Left kidney (tissue), 1 donor: ENCODE measurements at regions not wholly inside any gene's neighbourhood (a gene's known extent, or its start where the extent isn't known, plus 50 kb on each side); places are given as distances from the start of the nearest gene placed in this dataset.

Source experiments
- DNase-seq: peaks from one replicate; pipeline ENCODE4 v3.0.0-alpha.2; 2013

DNA sequence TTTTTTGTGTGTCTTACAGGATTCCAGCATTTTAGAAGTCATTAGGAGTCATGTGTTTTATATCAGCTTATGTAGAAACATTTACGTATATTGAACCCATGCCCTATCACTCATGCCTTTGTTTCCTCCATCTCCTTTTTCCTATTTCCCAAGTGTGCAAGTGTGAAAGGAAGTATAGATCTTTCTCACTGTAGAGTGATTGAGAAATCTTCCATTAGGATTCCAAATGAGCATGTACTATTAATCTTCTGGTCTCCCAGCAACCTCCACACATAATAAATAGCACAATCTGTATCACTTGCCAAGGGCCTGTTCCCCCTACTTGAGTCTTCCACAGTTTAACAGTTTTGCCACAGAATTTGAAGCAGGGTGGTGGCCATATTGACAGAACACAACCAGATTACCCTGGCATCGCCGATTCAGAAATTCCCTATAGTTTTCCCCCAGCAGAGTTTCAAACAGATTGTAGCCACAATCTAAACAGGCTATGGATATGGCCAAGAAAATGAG, 1052.8 kb downstream of the TTLL7 start:
- DNase-seq: no peak

- no peak for DNase-seq
Observed at GRCh38 chr1:82944822-82945221, 1054.1 kb downstream of the TTLL7 start.

DNA sequence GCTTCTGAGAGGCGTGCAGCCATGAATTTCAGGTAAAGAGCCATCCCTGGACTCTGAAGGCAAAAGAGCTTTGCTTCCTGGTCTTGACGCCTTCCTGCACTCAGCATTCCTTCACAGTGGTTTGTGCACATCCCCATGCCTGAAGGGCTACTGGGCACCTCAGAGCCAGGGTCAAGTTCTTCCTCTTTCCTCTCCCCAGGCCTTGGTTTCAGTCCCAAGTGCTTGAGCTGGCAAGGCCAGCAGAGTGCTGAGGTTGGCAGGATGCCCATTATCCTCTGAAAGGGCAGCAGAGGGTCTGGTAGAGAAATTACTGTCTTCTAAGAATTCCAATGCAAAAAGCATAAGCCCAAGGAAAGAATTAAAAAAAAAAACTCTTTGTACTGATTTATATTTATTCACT, 1064.9 kb downstream of the TTLL7 start:
- no peak for DNase-seq

GRCh38 chr1:82932727-82933126, 1066.2 kb downstream of the TTLL7 start:
- DNase-seq: no peak

DNA sequence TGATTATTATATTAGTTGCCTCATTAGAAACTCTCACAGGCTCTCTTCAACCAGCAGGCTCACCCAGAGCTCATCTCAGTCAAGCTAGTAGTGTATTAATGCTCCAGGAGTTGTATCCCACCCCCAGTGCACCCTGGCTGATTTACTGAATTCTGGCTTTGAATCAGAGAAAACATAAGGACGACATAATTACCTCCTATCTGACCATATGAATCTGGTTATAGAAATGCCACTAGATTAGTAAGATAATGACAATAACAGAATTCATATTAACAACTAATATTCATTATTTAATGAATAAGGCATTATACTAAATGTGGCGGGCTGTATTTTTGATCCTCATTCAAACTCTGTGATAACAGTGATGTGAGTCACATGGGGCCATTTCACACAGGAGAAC, 1066.7 kb downstream of the TTLL7 start:
- no peak for DNase-seq

DNA sequence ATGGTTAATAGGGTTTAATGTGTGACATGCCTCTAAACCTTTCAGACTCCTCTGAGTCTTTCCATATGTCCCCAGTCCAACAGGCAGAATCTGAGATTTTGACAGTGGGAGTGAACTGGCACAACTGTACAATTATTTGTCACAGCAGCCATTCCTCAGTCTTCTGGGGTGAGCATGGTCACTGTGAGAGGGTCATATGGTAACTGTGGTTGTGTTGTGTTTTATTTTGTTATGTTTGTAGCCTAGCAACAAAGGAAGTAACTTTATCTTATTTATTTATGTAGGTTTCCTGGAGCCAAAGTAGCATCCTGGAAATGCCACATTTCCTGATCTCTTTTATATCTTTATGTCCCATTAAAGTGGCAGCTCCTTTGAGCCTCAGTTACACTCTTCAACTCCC, 1067.9 kb downstream of the TTLL7 start:
- peak; percentile 84 for DNase-seq

GRCh38 chr1:82927753-82928152, 1071.2 kb downstream of the TTLL7 start:
- peak; percentile 38 for DNase-seq

DNA sequence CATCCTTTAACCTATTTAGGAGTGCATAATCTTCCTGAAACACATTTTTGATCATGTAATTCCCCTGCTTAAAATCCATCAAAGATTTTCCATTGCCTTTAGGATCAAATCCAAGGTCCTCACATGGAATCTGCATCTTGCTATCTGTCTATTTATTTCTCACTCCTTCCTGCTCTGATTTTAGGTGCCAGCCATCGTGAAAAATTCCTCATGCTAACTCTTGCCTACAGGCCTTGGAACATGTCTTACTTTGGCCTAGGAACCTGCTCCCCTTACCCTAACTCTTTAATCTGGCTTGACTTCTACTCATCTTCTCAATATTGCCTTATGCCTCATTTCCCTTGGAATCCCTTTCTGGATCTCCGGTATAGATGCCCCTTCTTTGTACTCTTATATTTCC, 1074.3 kb downstream of the TTLL7 start:
- DNase-seq: no peak

DNA sequence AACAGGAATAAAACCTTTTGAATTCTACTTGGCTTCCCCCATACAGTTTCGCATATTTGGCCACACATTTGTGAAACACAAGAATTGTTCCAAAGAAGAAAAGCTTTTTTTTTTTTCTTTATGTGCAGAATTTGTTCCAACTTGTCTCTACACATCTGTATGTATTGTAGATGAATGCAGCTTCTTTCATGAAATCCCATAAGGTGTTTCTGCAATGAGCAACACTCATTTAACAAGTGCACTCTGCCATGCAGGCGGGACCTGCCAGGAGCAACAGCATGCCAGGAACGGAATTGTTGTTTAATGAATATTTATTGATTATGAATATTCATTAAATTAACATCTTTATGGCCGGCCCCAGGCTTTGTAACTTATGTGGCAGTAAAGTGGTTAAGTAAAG, 1075.0 kb downstream of the TTLL7 start:
- DNase-seq: no peak

DNA sequence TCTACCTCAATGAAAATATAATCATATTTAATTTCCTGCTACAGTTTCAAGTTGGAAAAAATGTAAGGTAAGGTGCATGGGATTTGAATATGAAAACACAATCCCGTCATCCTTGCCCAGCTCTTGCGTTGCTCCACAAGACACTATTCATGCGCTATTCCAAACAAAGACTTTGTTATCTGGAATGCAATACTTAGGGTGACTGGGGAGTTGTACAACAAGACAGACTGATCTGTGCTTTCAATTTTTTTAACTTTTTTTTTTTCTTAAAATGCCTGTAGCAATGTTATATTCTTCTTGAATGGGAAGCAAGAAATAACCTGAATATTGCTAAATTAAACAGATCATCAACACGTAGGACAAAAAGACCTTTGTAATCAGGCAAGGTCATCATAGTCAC, 1077.2 kb downstream of the TTLL7 start:
- no peak for DNase-seq

DNA sequence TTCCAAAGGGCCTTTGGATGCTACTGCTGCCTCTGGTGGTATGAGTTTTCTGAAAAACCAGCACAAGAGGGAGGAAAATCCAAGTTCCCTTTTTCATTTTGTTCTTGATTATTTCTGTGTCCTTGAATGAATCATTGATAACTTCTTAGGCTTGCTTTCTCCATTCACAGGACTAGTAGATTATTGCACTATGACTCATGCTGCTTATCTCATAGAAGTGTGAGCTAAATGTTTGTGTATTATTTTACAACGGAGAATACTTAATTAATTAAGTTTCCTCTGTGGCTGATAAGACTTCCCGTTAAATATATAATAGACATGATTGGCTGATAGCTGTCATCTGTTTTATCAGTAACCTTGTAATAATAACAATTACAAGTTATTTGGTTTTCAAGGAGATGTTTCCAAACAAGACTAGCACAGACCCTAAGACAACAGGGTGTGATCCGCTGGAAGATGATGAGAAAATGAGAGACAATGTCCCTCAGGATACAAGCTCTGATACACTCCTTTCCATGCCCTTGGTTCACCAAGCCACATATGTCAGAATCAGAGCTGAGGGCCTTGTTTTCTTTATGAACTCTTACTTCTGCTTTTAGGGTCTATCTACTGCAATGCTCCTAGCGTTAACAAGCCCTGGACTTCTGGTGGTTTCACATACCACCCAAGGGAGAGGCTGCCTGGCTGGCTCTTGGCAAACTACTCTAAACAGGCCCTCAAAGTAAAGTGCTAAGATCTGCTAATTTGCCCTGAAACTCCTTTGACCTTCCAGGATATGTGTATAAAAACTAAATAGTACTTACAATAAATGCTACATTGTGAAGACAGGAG, 1078.3 kb downstream of the TTLL7 start:
- DNase-seq: no peak

- no peak for DNase-seq
Observed at GRCh38 chr1:82919837-82920236, 1079.1 kb downstream of the TTLL7 start.

GRCh38 chr1:82907313-82907712, 1091.6 kb downstream of the TTLL7 start:
- DNase-seq: no peak

GRCh38 chr1:82903626-82904025, 1095.3 kb downstream of the TTLL7 start:
- DNase-seq: no peak

GRCh38 chr1:82901561-82901960, 1097.4 kb downstream of the TTLL7 start:
- DNase-seq: no peak

DNA sequence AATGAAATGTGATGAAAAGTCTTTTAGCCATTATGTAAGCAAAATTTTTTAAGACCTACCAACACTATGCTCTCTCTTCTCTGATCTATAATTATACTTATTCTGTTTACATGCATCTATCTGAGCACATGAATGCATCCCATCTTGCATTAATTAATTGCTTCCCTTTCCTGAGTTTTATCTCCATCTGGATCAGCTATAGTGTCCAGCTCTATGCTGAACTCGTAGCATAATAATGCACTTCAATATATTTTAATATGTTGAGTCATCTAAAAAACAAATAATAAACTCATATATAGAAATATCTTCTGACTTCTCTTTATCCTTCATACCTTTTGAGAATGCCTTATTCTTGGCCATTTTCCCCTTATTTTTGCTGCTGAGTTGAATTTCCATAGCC, 1097.8 kb downstream of the TTLL7 start:
- peak; percentile 18 for DNase-seq

GRCh38 chr1:82899017-82899416, 1098.3 kb downstream of the ADGRL2 start:
- no peak for DNase-seq

- no peak for DNase-seq
Observed at GRCh38 chr1:82897549-82897948, 1096.8 kb downstream of the ADGRL2 start.

GRCh38 chr1:82896036-82896435, 1095.3 kb downstream of the ADGRL2 start:
- DNase-seq: no peak

- DNase-seq: no peak
Observed at GRCh38 chr1:82894635-82895034, 1093.9 kb downstream of the ADGRL2 start.

GRCh38 chr1:82893712-82894470, 1093.2 kb downstream of the ADGRL2 start:
- no peak for DNase-seq

- no peak for DNase-seq
Observed at GRCh38 chr1:82880506-82880905, 1079.8 kb downstream of the ADGRL2 start.

- peak; percentile 42 for DNase-seq
Observed at GRCh38 chr1:82879701-82880305, 1079.1 kb downstream of the ADGRL2 start.
